ENCODE measurements at regions not wholly inside any gene's neighbourhood (a gene's known extent, or its start where the extent isn't known, plus 50 kb on each side); places are given as distances from the start of the nearest gene placed in this dataset.

DNA sequence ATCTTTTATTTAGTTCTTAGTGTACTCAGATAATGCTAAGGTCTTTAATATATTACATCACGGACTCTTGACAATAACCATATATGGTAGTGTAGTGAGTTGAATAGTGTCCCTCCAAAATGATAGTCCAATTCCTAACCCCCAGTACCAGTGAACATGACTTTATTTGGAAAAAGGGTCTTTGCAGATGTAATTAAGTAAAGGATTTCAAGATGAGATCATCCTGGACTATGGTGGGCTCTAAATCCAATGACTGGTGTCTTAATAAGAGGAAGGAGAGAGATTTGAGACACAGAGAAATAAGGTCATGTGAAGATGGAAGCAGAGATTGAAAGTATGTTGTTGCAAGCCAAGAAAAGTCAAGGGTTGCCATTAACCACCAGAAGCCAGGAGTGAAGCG, 236.5 kb upstream of the DIPK2B start:
- Mint-ChIP-seq H3K9me3 (peaks cover 1 to 10% (median 3%) of the 10 kb centered on the region in 7 donors), H3K4me3 (no peak overlapping the region), H3K27me3 (ENCODE audit: low read depth in 3 of 3) (peaks cover 0 to 9% (median 0%) of the 10 kb centered on the region in 3 donors), H3K36me3 (no peaks in the 10 kb centered on the region), H3K27ac (no peak overlapping the region), H3K4me1 (no peaks in the 10 kb centered on the region)
- no peak overlapping the region for H3K4me2 ChIP-seq (replicated peaks; ENCODE audit: extremely low read depth, low read length, poor library complexity, severe bottlenecking)
- no peak overlapping the region for H2AFZ ChIP-seq (ENCODE audit: insufficient read depth, low read depth, low read length, poor library complexity, severe bottlenecking)
- peaks cover 0 to 4% of the 10 kb centered on the region in 2 donors for H3K27me3 ChIP-seq (ENCODE audit: control insufficient read depth in 2 of 2, insufficient read depth in 2 of 2, low read length in 2 of 2)
- no peaks in the 10 kb centered on the region for H3K9me3 ChIP-seq (replicated peaks in 1 of 2; ENCODE audit: control insufficient read depth in 1 of 2, insufficient read depth in 1 of 2, low read length in 2 of 2)
- H4K20me1 ChIP-seq (ENCODE audit: insufficient read depth, low read length), result no peaks in the 10 kb centered on the region
- H3K4me3 ChIP-seq (replicated peaks in 1 of 3; ENCODE audit: low read depth in 2 of 3, low read length in 3 of 3), result no peak overlapping the region
- TF ChIP-seq, protein P1, sequence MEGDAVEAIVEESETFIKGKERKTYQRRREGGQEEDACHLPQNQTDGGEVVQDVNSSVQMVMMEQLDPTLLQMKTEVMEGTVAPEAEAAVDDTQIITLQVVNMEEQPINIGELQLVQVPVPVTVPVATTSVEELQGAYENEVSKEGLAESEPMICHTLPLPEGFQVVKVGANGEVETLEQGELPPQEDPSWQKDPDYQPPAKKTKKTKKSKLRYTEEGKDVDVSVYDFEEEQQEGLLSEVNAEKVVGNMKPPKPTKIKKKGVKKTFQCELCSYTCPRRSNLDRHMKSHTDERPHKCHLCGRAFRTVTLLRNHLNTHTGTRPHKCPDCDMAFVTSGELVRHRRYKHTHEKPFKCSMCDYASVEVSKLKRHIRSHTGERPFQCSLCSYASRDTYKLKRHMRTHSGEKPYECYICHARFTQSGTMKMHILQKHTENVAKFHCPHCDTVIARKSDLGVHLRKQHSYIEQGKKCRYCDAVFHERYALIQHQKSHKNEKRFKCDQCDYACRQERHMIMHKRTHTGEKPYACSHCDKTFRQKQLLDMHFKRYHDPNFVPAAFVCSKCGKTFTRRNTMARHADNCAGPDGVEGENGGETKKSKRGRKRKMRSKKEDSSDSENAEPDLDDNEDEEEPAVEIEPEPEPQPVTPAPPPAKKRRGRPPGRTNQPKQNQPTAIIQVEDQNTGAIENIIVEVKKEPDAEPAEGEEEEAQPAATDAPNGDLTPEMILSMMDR (IDR thresholded peaks at IDR 0.05), result no peak
- WGBS (ENCODE audit: insufficient coverage), result no CpG with 5 or more reads among the region's 2 CpGs
- no peak for DNase-seq
- no peaks in the 10 kb centered on the region for H3K4me1 ChIP-seq (ENCODE audit: control insufficient read depth in 1 of 2, insufficient read depth in 2 of 2, low read length in 2 of 2)
- intact Hi-C loops (cut with micrococcal nuclease), result no loop called here
- H3K27ac ChIP-seq (ENCODE audit: low read depth in 1 of 2, low read length in 2 of 2), result no peak overlapping the region
- H3K9ac ChIP-seq (ENCODE audit: insufficient read depth, low read length, poor library complexity, severe bottlenecking), result no peak overlapping the region
- no peaks in the 10 kb centered on the region for H3K79me2 ChIP-seq (ENCODE audit: insufficient read depth, low read length)
- H3K36me3 ChIP-seq (replicated peaks in 1 of 2; ENCODE audit: control insufficient read depth in 1 of 2, insufficient read depth in 2 of 2, low read length in 2 of 2), result no peaks in the 10 kb centered on the region

DNA sequence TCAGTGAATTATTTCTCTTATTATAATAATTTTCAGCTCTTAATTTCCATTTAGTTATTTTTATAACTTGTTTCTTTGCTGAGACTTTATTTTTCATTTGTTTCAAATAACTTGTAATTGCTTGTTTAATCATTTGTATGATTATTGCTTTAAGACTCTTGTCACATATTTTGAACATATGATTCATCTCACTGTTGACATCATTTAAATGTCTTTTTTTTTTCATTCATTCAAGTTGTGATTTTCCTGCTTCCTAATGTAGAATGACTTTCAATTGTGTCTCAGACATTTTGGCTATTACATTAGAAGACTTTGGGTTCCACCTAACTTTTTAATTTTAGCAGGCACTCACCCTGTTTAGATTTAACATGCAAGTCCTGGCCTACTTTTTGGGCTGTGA, 234.8 kb upstream of the DIPK2B start:
- no peak overlapping the region for H3K9ac ChIP-seq (ENCODE audit: insufficient read depth, low read length, poor library complexity, severe bottlenecking)
- Mint-ChIP-seq H3K27ac (no peak overlapping the region), H3K9me3 (peaks cover 0 to 7% (median 5%) of the 10 kb centered on the region in 7 donors), H3K36me3 (no peaks in the 10 kb centered on the region), H3K4me3 (no peak overlapping the region), H3K4me1 (no peaks in the 10 kb centered on the region), H3K27me3 (ENCODE audit: low read depth in 3 of 3) (peaks cover 0 to 9% (median 0%) of the 10 kb centered on the region in 3 donors)
- no peak overlapping the region for H3K4me3 ChIP-seq (replicated peaks in 1 of 3; ENCODE audit: low read depth in 2 of 3, low read length in 3 of 3)
- no peaks in the 10 kb centered on the region for H3K36me3 ChIP-seq (replicated peaks in 1 of 2; ENCODE audit: control insufficient read depth in 1 of 2, insufficient read depth in 2 of 2, low read length in 2 of 2)
- H3K79me2 ChIP-seq (ENCODE audit: insufficient read depth, low read length), result no peaks in the 10 kb centered on the region
- H2AFZ ChIP-seq (ENCODE audit: insufficient read depth, low read depth, low read length, poor library complexity, severe bottlenecking), result no peak overlapping the region
- intact Hi-C loops (cut with micrococcal nuclease), result no loop called here
- H4K20me1 ChIP-seq (ENCODE audit: insufficient read depth, low read length), result no peaks in the 10 kb centered on the region
- H3K9me3 ChIP-seq (replicated peaks in 1 of 2; ENCODE audit: control insufficient read depth in 1 of 2, insufficient read depth in 1 of 2, low read length in 2 of 2), result no peaks in the 10 kb centered on the region
- no peak for DNase-seq
- H3K27me3 ChIP-seq (ENCODE audit: control insufficient read depth in 2 of 2, insufficient read depth in 2 of 2, low read length in 2 of 2), result peaks cover 0 to 4% of the 10 kb centered on the region in 2 donors
- no peaks in the 10 kb centered on the region for H3K4me1 ChIP-seq (ENCODE audit: control insufficient read depth in 1 of 2, insufficient read depth in 2 of 2, low read length in 2 of 2)
- no peak overlapping the region for H3K27ac ChIP-seq (ENCODE audit: low read depth in 1 of 2, low read length in 2 of 2)
- TF ChIP-seq, protein P1 (IDR thresholded peaks at IDR 0.05), result no peak
- H3K4me2 ChIP-seq (replicated peaks; ENCODE audit: extremely low read depth, low read length, poor library complexity, severe bottlenecking), result no peak overlapping the region
